Stimulated activated CD4-positive, alpha-beta T cell treated with anti-CD3 and anti-CD28 coated beads, Interleukin-1b, Interleukin-23, amount 100 ng/mL, for 24 hours (primary cell): ENCODE measurements at regions not wholly inside any gene's neighbourhood (a gene's known extent, or its start where the extent isn't known, plus 50 kb on each side); places are given as distances from the start of the nearest gene placed in this dataset.
"Not testable (repeated sequence)": the region's sequence is repeated elsewhere in the genome, so short reads cannot be mapped to it uniquely, and the experiment has no call there.

ENCODE experiments used
- DNase-seq, 4 experiments: peaks; one replicate each; pipeline ENCODE4 v3.0.0-alpha.2; 2020; ENCODE audit warnings: low read depth in 4 of 4, low spot score in 1 of 4

- DNase-seq: no peak
These were observed 231.8 kb upstream of the FOXP2 start for GRCh38 chr7:114182837-114183236.

DNA sequence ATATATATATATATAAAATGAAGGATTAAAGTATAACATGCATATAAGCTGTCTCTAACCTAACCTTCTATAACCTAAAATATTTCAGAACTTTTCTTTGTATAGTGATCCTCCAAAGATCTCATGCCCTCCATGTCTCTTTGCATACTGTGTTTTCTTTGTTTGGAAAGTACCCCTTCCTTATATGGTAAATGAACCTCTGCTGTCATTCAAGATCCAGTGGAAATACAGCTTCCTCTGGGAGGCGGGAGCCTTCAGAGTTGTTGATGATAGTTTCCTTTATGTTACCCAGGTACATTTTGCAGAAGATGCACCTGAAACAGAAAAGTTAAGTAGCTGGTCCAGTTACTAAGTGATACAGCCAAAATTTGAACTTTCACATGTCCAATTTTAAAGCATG is 233.3 kb upstream of the FOXP2 start:
- no peak for DNase-seq

DNA sequence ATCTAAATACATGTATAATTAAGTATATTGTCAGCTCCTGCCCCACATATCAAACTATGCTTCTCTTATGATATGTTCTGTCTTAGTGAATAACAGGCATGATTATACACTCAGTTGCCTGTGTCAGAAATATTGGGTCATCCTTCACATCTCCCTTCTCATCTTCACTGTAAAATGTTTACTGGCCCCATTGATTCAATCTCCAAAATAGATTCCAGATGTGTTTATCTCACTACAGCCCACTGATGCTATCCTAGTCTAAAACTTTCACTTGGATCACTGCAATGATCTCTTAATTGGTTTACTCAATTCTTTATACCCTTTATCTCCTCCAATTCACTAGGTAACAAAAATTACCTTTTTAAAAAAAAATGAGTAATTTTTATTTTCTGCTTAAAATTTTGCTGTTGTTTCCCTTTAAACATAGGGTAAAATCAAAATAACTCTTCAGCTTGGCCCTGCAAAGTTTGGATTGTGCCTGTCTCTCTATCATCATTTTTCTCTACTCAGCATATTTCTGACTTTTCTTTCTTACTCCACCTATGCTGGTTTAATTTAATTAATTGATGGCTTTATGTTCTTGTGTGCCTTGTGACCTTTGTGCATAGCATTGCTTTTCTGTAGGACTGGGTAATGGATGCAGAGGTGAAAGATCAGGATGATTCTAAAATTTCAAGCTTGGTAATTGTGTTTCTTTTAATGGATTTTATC is 233.9 kb upstream of the FOXP2 start:
- DNase-seq: no peak

DNA sequence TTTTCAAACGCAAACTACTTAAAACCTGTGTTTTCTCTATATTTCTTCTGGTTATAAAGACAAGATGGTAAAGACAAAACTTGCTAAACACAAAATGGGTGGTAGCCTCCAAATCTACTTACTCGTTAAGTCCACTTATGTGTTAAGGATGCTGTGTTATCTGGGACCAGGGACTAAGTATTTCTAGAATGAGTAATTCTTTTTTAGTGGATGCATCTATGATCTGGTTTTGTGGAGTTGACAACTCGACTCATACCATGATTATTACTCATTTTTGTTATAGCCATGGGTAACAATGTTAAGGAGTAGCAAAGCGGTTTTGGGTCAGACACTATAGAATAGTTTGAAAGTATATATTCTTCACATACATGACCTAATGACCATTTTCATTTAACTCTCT is 239.5 kb upstream of the FOXP2 start:
- no peak for DNase-seq

- DNase-seq: no peak
These were observed 241.3 kb upstream of the FOXP2 start for GRCh38 chr7:114173170-114173890.

GRCh38 chr7:114169389-114169788 is 245.2 kb upstream of the FOXP2 start:
- not testable (repeated sequence) for DNase-seq

DNA sequence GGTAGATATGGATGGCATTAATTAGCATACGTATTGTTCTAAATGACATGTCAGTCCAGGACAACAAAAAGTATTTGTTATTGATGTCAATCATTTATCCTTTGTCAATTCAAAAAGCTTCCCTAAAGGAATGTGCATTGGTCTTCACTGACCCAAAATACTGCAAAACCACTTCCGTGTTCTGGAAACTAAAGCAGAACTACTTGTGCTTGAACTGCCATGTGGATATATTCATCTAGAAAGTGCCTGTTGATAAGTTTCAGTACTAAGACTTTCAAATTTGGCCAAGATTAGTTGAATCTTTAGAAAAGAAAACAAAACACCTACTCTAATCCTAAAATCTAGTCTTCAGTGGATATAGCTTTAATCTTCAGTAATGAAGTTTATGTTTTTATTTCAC is 242.1 kb upstream of the PPP1R3A start:
- no peak for DNase-seq

GRCh38 chr7:114158854-114159253 is 240.0 kb upstream of the PPP1R3A start:
- DNase-seq: no peak

GRCh38 chr7:114158275-114158674 is 239.5 kb upstream of the PPP1R3A start:
- DNase-seq: no peak

DNA sequence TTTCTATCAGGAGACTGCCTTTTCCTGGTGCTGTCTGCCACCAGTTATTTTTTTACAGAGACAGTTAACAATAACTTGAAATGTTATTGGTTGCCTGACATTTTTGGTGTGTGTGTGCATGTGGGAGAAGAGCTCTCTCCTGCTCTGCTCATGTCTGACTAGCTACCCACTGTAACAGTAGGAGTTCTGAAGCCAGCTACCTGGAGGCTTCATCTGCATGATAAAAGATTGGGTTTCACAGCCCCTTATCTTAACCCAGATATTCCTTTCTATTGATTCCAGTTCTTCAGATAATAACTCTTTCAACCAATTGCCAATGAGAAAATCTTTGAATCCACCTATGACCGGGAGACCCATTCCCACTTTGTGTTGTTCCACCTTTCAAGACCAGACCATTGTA is 237.4 kb upstream of the PPP1R3A start:
- no peak for DNase-seq

GRCh38 chr7:114155116-114156110 is 236.6 kb upstream of the PPP1R3A start:
- DNase-seq: no peak

GRCh38 chr7:114153700-114154099 is 234.9 kb upstream of the PPP1R3A start:
- DNase-seq: no peak

- DNase-seq: no peak
These were observed 233.6 kb upstream of the PPP1R3A start for GRCh38 chr7:114152314-114152938.

DNA sequence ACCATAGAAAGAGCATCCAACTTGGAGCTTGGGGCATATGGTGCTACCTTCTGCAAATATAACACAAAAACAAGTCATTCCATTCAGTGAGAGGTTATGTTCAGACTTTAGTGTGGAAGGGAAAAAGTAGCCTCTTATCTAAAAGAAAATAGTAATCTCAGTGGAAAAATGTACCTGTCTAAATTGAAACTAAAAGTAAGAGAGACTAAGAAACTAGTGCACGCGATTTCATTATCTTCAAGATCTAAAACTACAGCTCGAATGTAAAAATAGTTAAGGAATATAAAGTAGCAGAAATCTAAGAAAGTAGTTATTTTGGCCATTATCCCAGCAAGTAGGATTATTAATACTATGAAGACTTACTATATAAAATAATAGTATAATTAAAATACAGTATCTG is 233.0 kb upstream of the PPP1R3A start:
- DNase-seq: no peak

DNA sequence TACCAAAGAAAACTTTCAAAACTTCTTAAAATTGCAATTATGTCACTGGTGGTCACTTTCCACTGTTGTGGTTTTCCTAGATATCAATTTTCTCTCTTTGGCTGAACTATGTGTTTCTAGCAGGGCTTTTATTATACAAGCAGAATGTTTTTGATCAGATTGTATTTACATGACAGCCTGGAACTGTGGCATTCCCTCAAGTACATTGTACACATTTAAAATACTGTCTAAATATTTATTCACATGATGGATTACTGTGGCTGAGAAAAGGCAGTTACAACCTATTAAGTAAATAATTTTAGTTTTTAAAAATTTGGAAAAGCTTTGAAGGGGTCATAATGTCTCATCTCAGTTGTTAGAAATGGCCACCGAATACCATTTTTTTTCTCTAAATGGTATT is 231.9 kb upstream of the PPP1R3A start:
- no peak for DNase-seq

DNA sequence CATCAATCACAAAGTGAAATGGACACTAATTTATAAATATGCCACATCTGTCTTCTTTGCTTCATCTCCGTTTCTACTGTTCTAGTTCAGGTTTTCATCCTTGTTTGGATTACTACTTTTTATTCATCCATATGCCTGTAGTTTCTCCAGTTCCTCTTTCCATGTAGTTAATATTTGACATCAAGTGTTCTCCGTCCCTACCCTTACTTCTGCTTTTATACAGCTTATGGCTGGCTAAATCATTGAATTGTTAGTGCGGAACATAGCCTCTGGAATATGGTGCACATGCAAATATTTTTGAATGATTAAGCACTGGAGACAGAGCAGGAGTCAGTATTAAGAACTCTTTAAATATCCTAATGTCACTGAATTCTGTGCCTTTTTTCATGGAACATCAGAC is 230.0 kb upstream of the PPP1R3A start:
- no peak for DNase-seq

DNA sequence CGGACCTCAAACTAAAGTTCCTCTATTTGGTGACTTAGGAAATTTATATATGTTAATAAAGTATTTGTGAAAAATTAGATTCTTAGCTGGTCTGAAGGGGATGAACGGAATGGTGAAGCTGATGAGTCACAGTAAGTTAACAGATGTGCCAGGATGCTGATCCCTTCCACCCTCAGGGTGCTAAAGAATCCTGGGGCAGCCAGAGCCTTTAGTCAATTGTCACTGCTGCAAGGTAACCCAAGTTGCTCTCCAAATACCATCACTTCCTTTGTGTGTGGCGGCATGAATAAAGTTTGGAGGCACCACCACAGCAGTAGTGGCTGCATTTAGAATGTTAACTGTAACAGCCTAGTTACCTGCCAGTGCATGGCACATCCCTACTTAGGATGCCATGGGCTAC is 222.6 kb upstream of the PPP1R3A start:
- no peak for DNase-seq

DNA sequence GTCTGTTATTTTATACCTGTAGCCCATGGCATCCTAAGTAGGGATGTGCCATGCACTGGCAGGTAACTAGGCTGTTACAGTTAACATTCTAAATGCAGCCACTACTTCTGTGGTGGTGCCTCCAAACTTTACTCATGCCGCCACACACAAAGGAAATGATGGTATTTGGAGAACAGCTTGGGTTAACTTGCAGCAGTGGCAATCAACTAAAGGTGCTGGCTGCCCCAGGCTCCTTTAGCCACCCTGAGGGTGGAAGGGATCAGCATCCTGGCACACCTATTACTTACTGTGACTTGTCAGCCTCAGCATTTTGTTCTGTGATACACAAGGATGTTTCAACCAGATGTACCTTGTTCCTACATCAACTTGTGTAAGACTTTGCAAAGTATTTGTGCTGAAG is 221.8 kb upstream of the PPP1R3A start:
- no peak for DNase-seq

DNA sequence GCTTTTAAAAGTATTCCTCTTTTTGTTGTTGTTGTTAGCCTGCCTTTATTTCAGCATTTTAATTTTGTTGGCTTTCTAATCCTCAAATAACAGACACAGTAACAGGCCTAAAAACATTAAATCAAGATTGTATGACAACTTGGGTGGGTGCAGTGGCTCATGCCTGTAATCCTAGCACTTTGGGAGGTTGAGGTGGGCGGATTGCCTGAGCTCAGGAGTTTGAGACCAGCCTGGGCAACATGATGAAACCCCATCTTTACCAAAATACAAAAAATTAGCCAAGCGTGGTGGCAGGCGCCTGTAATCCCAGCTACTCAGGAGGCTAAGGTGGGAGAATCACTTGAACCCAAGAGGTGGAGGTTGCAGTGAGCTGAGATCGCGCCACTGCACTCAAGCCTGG is 220.9 kb upstream of the PPP1R3A start:
- DNase-seq: not testable (repeated sequence)

- DNase-seq: no peak
These were observed 219.8 kb upstream of the PPP1R3A start for GRCh38 chr7:114138587-114138986.

DNA sequence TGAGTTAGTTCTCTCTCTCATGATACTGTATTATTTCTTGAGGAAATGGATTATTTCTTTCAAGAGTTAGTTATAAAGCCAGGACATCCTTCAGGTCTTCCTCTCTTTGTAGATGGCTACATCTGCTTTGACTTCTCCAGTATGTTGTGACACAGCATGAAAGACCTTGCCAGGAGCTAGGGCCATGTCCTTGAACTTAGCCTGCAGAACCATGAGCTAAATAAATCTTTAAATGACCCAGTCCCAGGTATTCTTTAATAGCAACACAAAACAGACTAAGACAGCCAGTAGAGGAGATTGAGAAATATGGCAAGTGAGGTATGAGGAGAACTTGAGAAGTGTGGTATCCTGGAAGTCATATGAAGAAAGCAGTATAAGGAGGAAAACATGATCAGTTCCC is 214.9 kb upstream of the PPP1R3A start:
- DNase-seq: no peak
